GM23248 (cell line): ENCODE measurements at regions not wholly inside any gene's neighbourhood (a gene's known extent, or its start where the extent isn't known, plus 50 kb on each side); places are given as distances from the start of the nearest gene placed in this dataset.

ENCODE experiments used
- DNase-seq: peaks from one replicate; pipeline ENCODE4 v3.0.0-alpha.2; 2015
- H2AFZ ChIP-seq: fragments of 200-600 bp; sonication (generic); 2 replicates; pipeline ENCODE4 v1.6.1; 2016; ENCODE audit warnings: antibody characterized with exemption
- H3F3A ChIP-seq: fragments of 200-600 bp; sonication (generic); 2 replicates; pipeline ENCODE4 v1.6.1; 2016; ENCODE audit warnings: mild to moderate bottlenecking, antibody characterized with exemption, mixed run types; ENCODE audit not compliant: insufficient read depth
- H3K27ac ChIP-seq: fragments of 200-600 bp; sonication (generic); 2 replicates; pipeline ENCODE4 v1.5.1; 2016; ENCODE audit warnings: mild to moderate bottlenecking
- H3K27me3 ChIP-seq: fragments of 200-600 bp; sonication (generic); replicated peaks from 2 replicates; pipeline ENCODE4 v1.6.1; 2016; ENCODE audit warnings: mild to moderate bottlenecking; ENCODE audit not compliant: insufficient read depth
- H3K36me3 ChIP-seq: fragments of 200-600 bp; sonication (generic); 2 replicates; pipeline ENCODE4 v1.6.1; 2016; ENCODE audit warnings: low read depth, mild to moderate bottlenecking
- H3K4me1 ChIP-seq: fragments of 200-600 bp; sonication (generic); 2 replicates; pipeline ENCODE4 v1.6.1; 2016; ENCODE audit warnings: mild to moderate bottlenecking; ENCODE audit not compliant: insufficient read depth
- H3K4me2 ChIP-seq: fragments of 200-600 bp; sonication (generic); one replicate; pipeline ENCODE4 v1.6.1; 2016; ENCODE audit warnings: mild to moderate bottlenecking; ENCODE audit not compliant: unreplicated experiment
- H3K4me3 ChIP-seq: fragments of 200-600 bp; sonication (generic); 2 replicates; pipeline ENCODE4 v1.5.1; 2016; ENCODE audit warnings: mild to moderate bottlenecking
- H3K79me2 ChIP-seq: fragments of 200-600 bp; sonication (generic); 2 replicates; pipeline ENCODE4 v1.6.1; 2016; ENCODE audit warnings: mild to moderate bottlenecking; ENCODE audit not compliant: insufficient read depth
- H3K9ac ChIP-seq: fragments of 200-600 bp; sonication (generic); 2 replicates; pipeline ENCODE4 v1.6.1; 2016; ENCODE audit warnings: mild to moderate bottlenecking
- H3K9me2 ChIP-seq: fragments of 200-600 bp; sonication (generic); 2 replicates; pipeline ENCODE4 v1.6.1; 2016; ENCODE audit warnings: mixed run types, mild to moderate bottlenecking, moderate library complexity; ENCODE audit not compliant: insufficient read depth
- H3K9me3 ChIP-seq: fragments of 200-600 bp; sonication (generic); one replicate; pipeline ENCODE4 v1.6.1; 2017; ENCODE audit warnings: low read depth
- H4K20me1 ChIP-seq: fragments of 200-600 bp; sonication (generic); 2 replicates; pipeline ENCODE4 v1.6.0; 2016; ENCODE audit not compliant: insufficient read depth
- EZH2 ChIP-seq: fragments of 200-600 bp; sonication (generic); IDR thresholded peaks from 2 replicates; pipeline ENCODE4 v1.6.1; 2018; ENCODE audit warnings: antibody characterized with exemption, mild to moderate bottlenecking; ENCODE audit not compliant: insufficient read depth, poor library complexity, severe bottlenecking
- EZH2phosphoT487 ChIP-seq: fragments of 200-600 bp; sonication (generic); IDR thresholded peaks from 2 replicates; pipeline ENCODE4 v1.6.1; 2018; ENCODE audit warnings: antibody characterized with exemption, moderate library complexity, mild to moderate bottlenecking, low read depth; ENCODE audit not compliant: insufficient read depth
- WGBS, 2 experiments: methylation state at CpG; one replicate each; pipeline ENCODE4 v1.1.6; 2015 to 2017; ENCODE audit warnings: low lambda C conversion rate in 2 of 2, low coverage in 1 of 2; ENCODE audit errors: missing lambda C conversion rate in 2 of 2; 5-methylcytosine and 5-hydroxymethylcytosine counted together
- in situ Hi-C: fragments of 300-500 bp; cut with MboI; formaldehyde crosslinking; loops from 2 replicates; pipeline ENCODE4 v1.15.0; 2020

- no peak overlapping the region for H3K4me2 ChIP-seq
Observed at GRCh38 chr2:67499989-67500388, 102.9 kb downstream of the ETAA1 start.

GRCh38 chr2:67500541-67500940 lies 103.4 kb downstream of the ETAA1 start:
- H3F3A ChIP-seq, result peaks cover 27% of the 10 kb centered on the region; the same call in 1 of the 2 replicates
- H2AFZ ChIP-seq, result no peak overlapping the region
- H3K36me3 ChIP-seq, result no peaks in the 10 kb centered on the region
- no peaks in the 10 kb centered on the region for H3K27me3 ChIP-seq
- no peak for DNase-seq
- H3K4me2 ChIP-seq, result no peak overlapping the region
- H3K9ac ChIP-seq, result no peak overlapping the region
- no peak overlapping the region for H3K27ac ChIP-seq
- H3K4me3 ChIP-seq, result no peak overlapping the region
- in situ Hi-C loops, result no loop called here
- H3K9me2 ChIP-seq, result no peaks in the 10 kb centered on the region
- 89 to 91% methylated on average over 6 of the region's 6 CpGs for WGBS, 2 experiments
- no peak for TF ChIP-seq EZH2
- TF ChIP-seq EZH2phosphoT487, result no peak
- peaks cover 14% of the 10 kb centered on the region for H3K4me1 ChIP-seq
- H4K20me1 ChIP-seq, result no peaks in the 10 kb centered on the region
- H3K79me2 ChIP-seq, result no peaks in the 10 kb centered on the region
- H3K9me3 ChIP-seq, result no peaks in the 10 kb centered on the region

More at GRCh38 chr2:67499989-67500388, 102.9 kb downstream of the ETAA1 start:
- 96% methylated on average over 4 of the region's 4 CpGs for WGBS, 2 experiments
- H4K20me1 ChIP-seq, result no peaks in the 10 kb centered on the region
- H3K79me2 ChIP-seq, result no peaks in the 10 kb centered on the region
- in situ Hi-C loops, result no loop called here
- peaks cover 27% of the 10 kb centered on the region; the same call in 1 of the 2 replicates for H3F3A ChIP-seq
- H3K27me3 ChIP-seq, result no peaks in the 10 kb centered on the region
- no peak overlapping the region for H2AFZ ChIP-seq
- H3K9me2 ChIP-seq, result no peaks in the 10 kb centered on the region
- H3K9ac ChIP-seq, result no peak overlapping the region
- H3K36me3 ChIP-seq, result no peaks in the 10 kb centered on the region
- H3K4me3 ChIP-seq, result no peak overlapping the region
- no peak overlapping the region for H3K27ac ChIP-seq
- no peaks in the 10 kb centered on the region for H3K9me3 ChIP-seq
- DNase-seq, result no peak
- peaks cover 14% of the 10 kb centered on the region for H3K4me1 ChIP-seq
- TF ChIP-seq EZH2phosphoT487, result no peak

GRCh38 chr2:67502346-67503065 lies 105.4 kb downstream of the ETAA1 start:
- WGBS, 2 experiments, result 78 to 79% methylated on average over 6 of the region's 6 CpGs
- no peak for TF ChIP-seq EZH2
- no peak for TF ChIP-seq EZH2phosphoT487
- H3K9ac ChIP-seq, result no peak overlapping the region
- H3K4me2 ChIP-seq, result peak overlapping the region; percentile 3
- no peaks in the 10 kb centered on the region for H3K9me3 ChIP-seq
- DNase-seq, result no peak
- peaks cover 27% of the 10 kb centered on the region; the same call in 1 of the 2 replicates for H3F3A ChIP-seq
- no peaks in the 10 kb centered on the region for H3K36me3 ChIP-seq
- peak overlapping the region; percentile 24 for H2AFZ ChIP-seq
- H3K79me2 ChIP-seq, result no peaks in the 10 kb centered on the region
- H4K20me1 ChIP-seq, result no peaks in the 10 kb centered on the region
- H3K27ac ChIP-seq, result peak overlapping the region; percentile 91
- no peak overlapping the region for H3K4me3 ChIP-seq
- H3K27me3 ChIP-seq, result no peaks in the 10 kb centered on the region
- in situ Hi-C loops, result no loop called here
- no peaks in the 10 kb centered on the region for H3K9me2 ChIP-seq
- H3K4me1 ChIP-seq, result peaks cover 14% of the 10 kb centered on the region

- Histone ChIP-seq H3K9ac (peak overlapping the region; percentile 58), H2AFZ (peak overlapping the region; percentile 24), H3F3A (peaks cover 27% of the 10 kb centered on the region; the same call in 1 of the 2 replicates), H4K20me1 (no peaks in the 10 kb centered on the region), H3K4me1 (peaks cover 14% of the 10 kb centered on the region), H3K27ac (peak overlapping the region; percentile 91), H3K36me3 (no peaks in the 10 kb centered on the region), H3K4me2 (peak overlapping the region; percentile 32), H3K9me2 (no peaks in the 10 kb centered on the region), H3K27me3 (no peaks in the 10 kb centered on the region), H3K79me2 (no peaks in the 10 kb centered on the region), H3K9me3 (no peaks in the 10 kb centered on the region), H3K4me3 (no peak overlapping the region)
- peak; percentile 91 for DNase-seq
- in situ Hi-C loops, result no loop called here
- TF ChIP-seq EZH2 (no peak), EZH2phosphoT487 (no peak)
- 45 to 58% methylated on average over 4 of the region's 4 CpGs for WGBS, 2 experiments
Observed at GRCh38 chr2:67503066-67503795, 106.1 kb downstream of the ETAA1 start.
